Neural cell (in vitro differentiated cells): ENCODE measurements at regions not wholly inside any gene's neighbourhood (a gene's known extent, or its start where the extent isn't known, plus 50 kb on each side); places are given as distances from the start of the nearest gene placed in this dataset.

Source experiments
- H2AFZ ChIP-seq: fragments of 200-600, 300-800 bp; sonication (generic), shearing (Covaris generic); 2 replicates; pipeline ENCODE4 v1.6.0; 2014; ENCODE audit warnings: low read depth, mild to moderate bottlenecking, antibody characterized with exemption, low read length, moderate library complexity
- H3F3A ChIP-seq: fragments of 200-600 bp; shearing (Covaris generic); 2 replicates; pipeline ENCODE4 v1.6.1; 2016; ENCODE audit warnings: mild to moderate bottlenecking, moderate library complexity, mixed read lengths, antibody characterized with exemption, low read length; ENCODE audit not compliant: insufficient read depth, poor library complexity, severe bottlenecking
- H3K27ac ChIP-seq: fragments of 200-600, 300-800 bp; sonication (generic), shearing (Covaris generic); 2 replicates; pipeline ENCODE4 v1.5.1; 2014; ENCODE audit warnings: mild to moderate bottlenecking, low read length, moderate library complexity
- H3K27me3 ChIP-seq: fragments of 300-800, 200-600 bp; sonication (generic), shearing (Covaris generic); 2 replicates; pipeline ENCODE4 v1.6.0; 2014; ENCODE audit warnings: mild to moderate bottlenecking, low read depth, low read length, moderate library complexity; ENCODE audit not compliant: insufficient read depth
- H3K36me3 ChIP-seq: fragments of 300-800, 200-600 bp; sonication (generic), shearing (Covaris generic); 2 replicates; pipeline ENCODE4 v1.5.1; 2014; ENCODE audit warnings: mild to moderate bottlenecking, antibody characterized with exemption, low read length, moderate library complexity; ENCODE audit not compliant: insufficient read depth
- H3K4me2 ChIP-seq: fragments of 300-800, 200-600 bp; sonication (generic), shearing (Covaris generic); 2 replicates; pipeline ENCODE4 v1.6.0; 2014; ENCODE audit warnings: mild to moderate bottlenecking, low read length
- H3K4me3 ChIP-seq: fragments of 300-800, 200-600 bp; sonication (generic), shearing (Covaris generic); 2 replicates; pipeline ENCODE4 v1.5.1; 2014; ENCODE audit warnings: mild to moderate bottlenecking, low read length, moderate library complexity
- H3K79me2 ChIP-seq: fragments of 200-600 bp; shearing (Covaris generic); replicated peaks from 2 replicates; pipeline ENCODE4 v1.6.0; 2014; ENCODE audit warnings: mild to moderate bottlenecking, low read length, moderate library complexity; ENCODE audit not compliant: insufficient read depth
- H3K9ac ChIP-seq: fragments of 300-800, 200-600 bp; sonication (generic), shearing (Covaris generic); 2 replicates; pipeline ENCODE4 v1.6.1; 2016; ENCODE audit warnings: mild to moderate bottlenecking, low read length, mixed read lengths
- H3K9me2 ChIP-seq: fragments of 200-600 bp; shearing (Covaris generic); 2 replicates; pipeline ENCODE4 v1.6.1; 2016; ENCODE audit warnings: mild to moderate bottlenecking, low read length, mixed read lengths; ENCODE audit not compliant: insufficient read depth
- H3K9me3 ChIP-seq: fragments of 200-600, 300-800 bp; sonication (generic), shearing (Covaris generic); 2 replicates; pipeline ENCODE4 v1.6.1; 2016; ENCODE audit warnings: mild to moderate bottlenecking, mixed run types, low read length, moderate library complexity, mixed read lengths
- H4K20me1 ChIP-seq: fragments of 200-600 bp; shearing (Covaris generic); 2 replicates; pipeline ENCODE4 v1.6.1; 2016; ENCODE audit warnings: mild to moderate bottlenecking, mixed run types; ENCODE audit not compliant: insufficient read depth
- EP300 ChIP-seq: fragments of 450-650 bp; conservative IDR thresholded peaks from 2 replicates; pipeline ENCODE4 v1.6.1; 2014; ENCODE audit warnings: antibody characterized with exemption, mild to moderate bottlenecking, moderate library complexity; ENCODE audit not compliant: poor library complexity, severe bottlenecking
- EZH2 ChIP-seq: fragments of 200-600, 300-800 bp; shearing (Covaris generic), sonication (generic); IDR thresholded peaks from 2 replicates; pipeline ENCODE4 v1.6.1; 2014; ENCODE audit warnings: antibody characterized with exemption, low read length, borderline replicate concordance, mild to moderate bottlenecking; ENCODE audit not compliant: insufficient read depth, poor library complexity, severe bottlenecking
- MXI1 ChIP-seq: fragments of 450-650 bp; conservative IDR thresholded peaks from 2 replicates; pipeline ENCODE4 v1.6.1; 2014; ENCODE audit warnings: antibody characterized with exemption, mild to moderate bottlenecking; ENCODE audit not compliant: poor library complexity, severe bottlenecking
- POLR2AphosphoS5 ChIP-seq: IDR thresholded peaks from 2 replicates; pipeline ENCODE4 v1.6.1; 2012
- RAD21 ChIP-seq: fragments of 450-650 bp; conservative IDR thresholded peaks from 2 replicates; pipeline ENCODE4 v1.6.1; 2014; ENCODE audit warnings: antibody characterized with exemption, mild to moderate bottlenecking, moderate library complexity
- SMC3 ChIP-seq: fragments of 450-650 bp; conservative IDR thresholded peaks from 2 replicates; pipeline ENCODE4 v1.6.1; 2014; ENCODE audit warnings: antibody characterized with exemption, mild to moderate bottlenecking, moderate library complexity; ENCODE audit not compliant: poor library complexity
- TAF1 ChIP-seq: IDR thresholded peaks from 2 replicates; pipeline ENCODE4 v1.6.1; 2012; ENCODE audit warnings: low read depth
- TF ChIP-seq, protein P1 (sequence below): IDR thresholded peaks from 2 replicates; pipeline ENCODE4 v1.6.1; 2012; ENCODE audit warnings: borderline replicate concordance
- TF ChIP-seq, protein P2 (sequence below): fragments of 450-650 bp; IDR thresholded peaks from 2 replicates; pipeline ENCODE4 v1.5.1; 2014; ENCODE audit warnings: antibody characterized with exemption, mild to moderate bottlenecking, moderate library complexity; ENCODE audit not compliant: poor library complexity, severe bottlenecking

DNA sequence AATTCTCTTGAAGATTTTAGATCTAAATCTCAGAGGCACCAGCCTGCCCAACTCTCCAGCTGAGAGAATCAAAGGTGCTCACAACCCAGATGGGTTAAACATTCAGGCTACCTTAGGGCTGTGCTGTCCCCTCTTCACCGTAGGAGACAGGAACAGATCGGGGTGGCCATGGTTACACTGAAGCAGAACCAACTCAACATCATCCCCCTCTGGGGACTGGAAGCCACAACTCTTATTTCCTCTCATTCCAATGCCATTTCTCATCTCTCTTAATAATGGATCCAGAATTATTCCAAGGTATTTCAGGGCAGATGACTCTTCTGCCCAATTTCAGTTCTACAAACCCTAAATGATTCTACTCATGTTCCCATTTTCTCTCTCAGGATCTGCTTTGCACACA, 109.7 kb downstream of the NKX6-1 start:
- H3K27me3 ChIP-seq, result peaks cover 83% of the 10 kb centered on the region
- TF ChIP-seq RAD21 (no peak), TAF1 (no peak), EP300 (no peak), EZH2 (no peak), SMC3 (no peak), POLR2AphosphoS5 (no peak), MXI1 (no peak)
- TF ChIP-seq, protein P1, sequence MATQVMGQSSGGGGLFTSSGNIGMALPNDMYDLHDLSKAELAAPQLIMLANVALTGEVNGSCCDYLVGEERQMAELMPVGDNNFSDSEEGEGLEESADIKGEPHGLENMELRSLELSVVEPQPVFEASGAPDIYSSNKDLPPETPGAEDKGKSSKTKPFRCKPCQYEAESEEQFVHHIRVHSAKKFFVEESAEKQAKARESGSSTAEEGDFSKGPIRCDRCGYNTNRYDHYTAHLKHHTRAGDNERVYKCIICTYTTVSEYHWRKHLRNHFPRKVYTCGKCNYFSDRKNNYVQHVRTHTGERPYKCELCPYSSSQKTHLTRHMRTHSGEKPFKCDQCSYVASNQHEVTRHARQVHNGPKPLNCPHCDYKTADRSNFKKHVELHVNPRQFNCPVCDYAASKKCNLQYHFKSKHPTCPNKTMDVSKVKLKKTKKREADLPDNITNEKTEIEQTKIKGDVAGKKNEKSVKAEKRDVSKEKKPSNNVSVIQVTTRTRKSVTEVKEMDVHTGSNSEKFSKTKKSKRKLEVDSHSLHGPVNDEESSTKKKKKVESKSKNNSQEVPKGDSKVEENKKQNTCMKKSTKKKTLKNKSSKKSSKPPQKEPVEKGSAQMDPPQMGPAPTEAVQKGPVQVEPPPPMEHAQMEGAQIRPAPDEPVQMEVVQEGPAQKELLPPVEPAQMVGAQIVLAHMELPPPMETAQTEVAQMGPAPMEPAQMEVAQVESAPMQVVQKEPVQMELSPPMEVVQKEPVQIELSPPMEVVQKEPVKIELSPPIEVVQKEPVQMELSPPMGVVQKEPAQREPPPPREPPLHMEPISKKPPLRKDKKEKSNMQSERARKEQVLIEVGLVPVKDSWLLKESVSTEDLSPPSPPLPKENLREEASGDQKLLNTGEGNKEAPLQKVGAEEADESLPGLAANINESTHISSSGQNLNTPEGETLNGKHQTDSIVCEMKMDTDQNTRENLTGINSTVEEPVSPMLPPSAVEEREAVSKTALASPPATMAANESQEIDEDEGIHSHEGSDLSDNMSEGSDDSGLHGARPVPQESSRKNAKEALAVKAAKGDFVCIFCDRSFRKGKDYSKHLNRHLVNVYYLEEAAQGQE, result no peak
- TF ChIP-seq, protein P2, sequence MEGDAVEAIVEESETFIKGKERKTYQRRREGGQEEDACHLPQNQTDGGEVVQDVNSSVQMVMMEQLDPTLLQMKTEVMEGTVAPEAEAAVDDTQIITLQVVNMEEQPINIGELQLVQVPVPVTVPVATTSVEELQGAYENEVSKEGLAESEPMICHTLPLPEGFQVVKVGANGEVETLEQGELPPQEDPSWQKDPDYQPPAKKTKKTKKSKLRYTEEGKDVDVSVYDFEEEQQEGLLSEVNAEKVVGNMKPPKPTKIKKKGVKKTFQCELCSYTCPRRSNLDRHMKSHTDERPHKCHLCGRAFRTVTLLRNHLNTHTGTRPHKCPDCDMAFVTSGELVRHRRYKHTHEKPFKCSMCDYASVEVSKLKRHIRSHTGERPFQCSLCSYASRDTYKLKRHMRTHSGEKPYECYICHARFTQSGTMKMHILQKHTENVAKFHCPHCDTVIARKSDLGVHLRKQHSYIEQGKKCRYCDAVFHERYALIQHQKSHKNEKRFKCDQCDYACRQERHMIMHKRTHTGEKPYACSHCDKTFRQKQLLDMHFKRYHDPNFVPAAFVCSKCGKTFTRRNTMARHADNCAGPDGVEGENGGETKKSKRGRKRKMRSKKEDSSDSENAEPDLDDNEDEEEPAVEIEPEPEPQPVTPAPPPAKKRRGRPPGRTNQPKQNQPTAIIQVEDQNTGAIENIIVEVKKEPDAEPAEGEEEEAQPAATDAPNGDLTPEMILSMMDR, result no peak

DNA sequence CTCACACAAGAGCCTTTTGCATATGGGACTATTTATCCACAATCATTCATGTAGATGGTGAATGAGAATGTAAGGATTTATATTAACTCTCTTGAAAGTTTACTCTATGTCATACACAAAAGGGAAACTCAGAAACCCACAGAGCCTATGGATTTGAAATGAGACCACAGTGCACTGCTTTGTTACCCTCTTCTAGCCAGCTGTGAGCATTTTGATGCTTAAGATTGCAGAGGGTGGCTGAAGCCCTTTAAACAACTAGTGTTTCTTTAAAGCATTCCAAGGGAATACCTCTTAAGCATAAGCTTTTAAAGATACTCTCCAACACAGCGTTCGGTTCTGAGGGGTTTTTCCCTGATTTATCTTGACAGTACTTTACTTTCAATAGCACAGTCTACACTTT, 113.9 kb downstream of the NKX6-1 start:
- Histone ChIP-seq H3K27me3 (peaks cover 97% of the 10 kb centered on the region), H3K79me2 (no peaks in the 10 kb centered on the region), H3F3A (no peaks in the 10 kb centered on the region), H3K9me3 (no peaks in the 10 kb centered on the region), H3K4me3 (no peak overlapping the region), H3K27ac (no peak overlapping the region), H2AFZ (no peak overlapping the region), H3K9ac (no peak overlapping the region), H3K9me2 (no peaks in the 10 kb centered on the region), H4K20me1 (no peaks in the 10 kb centered on the region), H3K4me2 (no peak overlapping the region), H3K36me3 (no peaks in the 10 kb centered on the region)
- TF ChIP-seq, protein P1, result no peak
- no peak for TF ChIP-seq EZH2
- no peak for TF ChIP-seq TAF1
- no peak for TF ChIP-seq POLR2AphosphoS5
- no peak for TF ChIP-seq RAD21
- TF ChIP-seq EP300, result no peak
- TF ChIP-seq, protein P2, result no peak
- TF ChIP-seq SMC3, result no peak
- no peak for TF ChIP-seq MXI1

More for the DNA sequence above, 109.7 kb downstream of the NKX6-1 start:
- Histone ChIP-seq H4K20me1 (no peaks in the 10 kb centered on the region), H3K4me2 (no peak overlapping the region), H3K4me3 (no peak overlapping the region), H3K9ac (no peak overlapping the region), H3K36me3 (no peaks in the 10 kb centered on the region), H3F3A (peaks cover 3% of the 10 kb centered on the region), H3K9me3 (no peaks in the 10 kb centered on the region), H2AFZ (no peak overlapping the region), H3K9me2 (no peaks in the 10 kb centered on the region), H3K79me2 (no peaks in the 10 kb centered on the region), H3K27ac (no peak overlapping the region)
